Choroid plexus epithelial cell (primary cell): ENCODE measurements at regions not wholly inside any gene's neighbourhood (a gene's known extent, or its start where the extent isn't known, plus 50 kb on each side); places are given as distances from the start of the nearest gene placed in this dataset.

ENCODE experiments used
- DNase-seq: peaks from one replicate; pipeline ENCODE4 v3.0.0-alpha.2; 2010; ENCODE audit warnings: low read depth
- H3K4me3 ChIP-seq: 2 replicates; pipeline ENCODE4 v1.5.1; 2011; ENCODE audit warnings: low read depth, mild to moderate bottlenecking, control low read depth, low read length, moderate library complexity
- CTCF ChIP-seq: conservative IDR thresholded peaks from 2 replicates; pipeline ENCODE4 v1.5.1; 2011; ENCODE audit warnings: low read depth, mild to moderate bottlenecking, control low read depth, inconsistent platforms, low read length, moderate library complexity

GRCh38 chrX:35040871-35041270 is 98.3 kb downstream of the FAM47B start:
- TF ChIP-seq CTCF, result no peak
- DNase-seq, result peak; percentile 35
- no peak overlapping the region for H3K4me3 ChIP-seq

- DNase-seq, result no peak
- TF ChIP-seq CTCF, result no peak
Observed at GRCh38 chrX:35046660-35047296, 104.2 kb downstream of the FAM47B start.

GRCh38 chrX:35076061-35076460 is 133.5 kb downstream of the FAM47B start:
- no peak overlapping the region for H3K4me3 ChIP-seq
- TF ChIP-seq CTCF, result no peak
- DNase-seq, result no peak

More at GRCh38 chrX:35046660-35047296, 104.2 kb downstream of the FAM47B start:
- no peak overlapping the region for H3K4me3 ChIP-seq

GRCh38 chrX:35090801-35091200 is 148.2 kb downstream of the FAM47B start:
- TF ChIP-seq CTCF, result no peak
- no peak for DNase-seq

GRCh38 chrX:35098419-35098818 is 155.8 kb downstream of the FAM47B start:
- peak; percentile 42 for DNase-seq

More at GRCh38 chrX:35090801-35091200, 148.2 kb downstream of the FAM47B start:
- H3K4me3 ChIP-seq, result no peak overlapping the region

GRCh38 chrX:35101901-35102300 is 159.3 kb downstream of the FAM47B start:
- H3K4me3 ChIP-seq, result no peak overlapping the region
- DNase-seq, result no peak
- TF ChIP-seq CTCF, result no peak

More at GRCh38 chrX:35098419-35098818, 155.8 kb downstream of the FAM47B start:
- peak; percentile 38 for TF ChIP-seq CTCF
- H3K4me3 ChIP-seq, result no peak overlapping the region

GRCh38 chrX:35104626-35105025 is 162.0 kb downstream of the FAM47B start:
- no peak overlapping the region for H3K4me3 ChIP-seq
- peak; percentile 26 for DNase-seq
- no peak for TF ChIP-seq CTCF
